ENCODE measurements at regions not wholly inside any gene's neighbourhood (a gene's known extent, or its start where the extent isn't known, plus 50 kb on each side); places are given as distances from the start of the nearest gene placed in this dataset.

GRCh38 chr14:54322246-54322645 lies 74.6 kb upstream of the CDKN3 start:
- no peak for DNase-seq

GRCh38 chr14:54322701-54323337 lies 74.0 kb upstream of the CDKN3 start:
- no peak for DNase-seq

- no peak for DNase-seq
Observed at GRCh38 chr14:54325766-54326165, 71.0 kb upstream of the CDKN3 start.

GRCh38 chr14:54329082-54329695 lies 67.6 kb upstream of the CDKN3 start:
- DNase-seq, result peak; percentile 25

GRCh38 chr14:54330876-54331275 lies 65.9 kb upstream of the CDKN3 start:
- no peak for DNase-seq

GRCh38 chr14:54331516-54331915 lies 65.3 kb upstream of the CDKN3 start:
- no peak for DNase-seq

- DNase-seq, result no peak
Observed at GRCh38 chr14:54332490-54332889, 64.3 kb upstream of the CDKN3 start.

- no peak for DNase-seq
Observed at GRCh38 chr14:54333511-54333910, 63.3 kb upstream of the CDKN3 start.

GRCh38 chr14:54335569-54336155 lies 61.1 kb upstream of the CDKN3 start:
- DNase-seq, result no peak

- no peak for DNase-seq
Observed at GRCh38 chr14:54337314-54337713, 59.5 kb upstream of the CDKN3 start.

- DNase-seq, result no peak
Observed at GRCh38 chr14:54338696-54339317, 58.0 kb upstream of the CDKN3 start.

- DNase-seq, result no peak
Observed at GRCh38 chr14:54339771-54340170, 57.0 kb upstream of the CDKN3 start.

- no peak for DNase-seq
Observed at GRCh38 chr14:54342806-54343205, 54.0 kb upstream of the CDKN3 start.

GRCh38 chr14:54343272-54344121 lies 53.3 kb upstream of the CDKN3 start:
- peak; percentile 91 for DNase-seq

GRCh38 chr14:54344445-54344844 lies 52.4 kb upstream of the CDKN3 start:
- no peak for DNase-seq

GRCh38 chr14:54346257-54346656 lies 50.5 kb upstream of the CDKN3 start:
- DNase-seq, result no peak

Measured in NCI-H524 treated with DMSO at 0.1 percent for 48 hours (cell line).